ENCODE measurements at regions not wholly inside any gene's neighbourhood (a gene's known extent, or its start where the extent isn't known, plus 50 kb on each side); places are given as distances from the start of the nearest gene placed in this dataset.

- TF ChIP-seq TCF12 (IDR thresholded peaks at IDR 0.05; ENCODE audit: low read depth), result no peak
- no peak for TF ChIP-seq EGR1 (IDR thresholded peaks at IDR 0.05)
- no peak for TF ChIP-seq EP300 (IDR thresholded peaks at IDR 0.05; ENCODE audit: borderline replicate concordance)
- TF ChIP-seq USF1 (IDR thresholded peaks at IDR 0.05), result no peak
Observed at GRCh38 chr6:121522771-121523386, 87.4 kb downstream of the GJA1 start.

All from Ishikawa (cell line).